Right lobe of liver (tissue), 6 donors: ENCODE measurements at regions not wholly inside any gene's neighbourhood (a gene's known extent, or its start where the extent isn't known, plus 50 kb on each side); places are given as distances from the start of the nearest gene placed in this dataset.

Source experiments
- ATAC-seq, 4 donors: fragments of 200-7000 bp; cut with Tn5 transposase; one replicate each; pipeline ENCODE4 v1.9.1; 2020; ENCODE audit warnings: mild to moderate bottlenecking in 4 of 4, moderate library complexity in 4 of 4
- DNase-seq, 3 donors: peaks; one replicate each; pipeline ENCODE4 v3.0.0-alpha.2; 2020
- H3K27ac ChIP-seq, 3 donors: fragments of 200-600 bp; one replicate each; pipeline ENCODE4 v1.8.0; 2022
- H3K27me3 ChIP-seq, 2 donors: fragments of 200-600 bp; one replicate each; pipeline ENCODE4 v1.8.0; 2022
- H3K36me3 ChIP-seq, 4 donors: fragments of 200-600 bp; sonication (generic) in 1 of 4; one replicate each; pipeline versions ENCODE4 v1.5.1 to v1.8.0; 2017 to 2022; ENCODE audit warnings: control low read depth in 1 of 4
- H3K4me1 ChIP-seq, 4 donors: fragments of 200-600 bp; sonication (generic) in 1 of 4; one replicate each; pipeline versions ENCODE4 v1.5.1 to v1.8.0; 2017 to 2022; ENCODE audit warnings: control low read depth in 1 of 4
- H3K4me3 ChIP-seq, 3 donors: fragments of 200-600 bp; one replicate each; pipeline ENCODE4 v1.8.0; 2022
- H3K9me3 ChIP-seq, 4 donors: fragments of 200-600 bp; sonication (generic) in 1 of 4; one replicate each; pipeline versions ENCODE4 v1.5.1 to v1.8.0; 2017 to 2022; ENCODE audit warnings: control low read depth in 1 of 4
- CTCF ChIP-seq, 4 donors: fragments of 200-600 bp in 3 of 4; fragments of 450-650 bp in 1 of 4; IDR thresholded peaks; one replicate each; pipeline versions ENCODE4 v1.5.1 to v1.8.0; 2016 to 2022; ENCODE audit warnings: antibody characterized with exemption in 4 of 4, mild to moderate bottlenecking in 2 of 4
- POLR2A ChIP-seq: fragments of 450-650 bp; IDR thresholded peaks from one replicate; pipeline ENCODE4 v1.6.1; 2017; ENCODE audit warnings: antibody characterized with exemption, mild to moderate bottlenecking
- WGBS: methylation state at CpG from one replicate; pipeline ENCODE4 v1.1.6; 2018; ENCODE audit warnings: low coverage, low lambda C conversion rate; ENCODE audit not compliant: insufficient coverage; ENCODE audit errors: missing lambda C conversion rate; 5-methylcytosine and 5-hydroxymethylcytosine counted together
- intact Hi-C, 2 donors: fragments of 100-400 bp; cut with DNase I; formaldehyde crosslinking; loops; one replicate each; pipeline versions ENCODE4 v1.11.2 to v1.14.1; 2022
- donor health status: DM: no; HTN: yes; CAD: no.
- donor health status: DM: no; HTN: no; CAD: no.
- donor health status: DM: no; HTN: no; CAD: no.
- donor health status: DM: no; HTN: yes; CAD: no.
- donor health status: DM: no; HTN: yes; CAD: no.

- H3K4me1 ChIP-seq, result no peaks in the 10 kb centered on the region
- ATAC-seq, result no peak
- no peak overlapping the region for H3K27ac ChIP-seq
- no peaks in the 10 kb centered on the region for H3K27me3 ChIP-seq
- DNase-seq, result no peak
- intact Hi-C loops, result no loop called here
- no peak overlapping the region for H3K4me3 ChIP-seq
- TF ChIP-seq CTCF (IDR thresholded peaks at IDR 0.05) (no peak), POLR2A (no peak)
- no peaks in the 10 kb centered on the region for H3K9me3 ChIP-seq
- no peaks in the 10 kb centered on the region for H3K36me3 ChIP-seq
These were observed 71.4 kb downstream of the TLR4 start for GRCh38 chr9:117775591-117775990.

- ATAC-seq (peak; percentile 44 to 68 (median 58)), DNase-seq (no peak)
- Histone ChIP-seq H3K27me3 (no peaks in the 10 kb centered on the region), H3K9me3 (no peaks in the 10 kb centered on the region), H3K4me1 (peaks cover 0 to 4% (median 0%) of the 10 kb centered on the region in 4 donors), H3K36me3 (no peaks in the 10 kb centered on the region), H3K4me3 (no peak overlapping the region), H3K27ac (no peak overlapping the region)
- intact Hi-C loops, result no loop called here
- TF ChIP-seq CTCF (IDR thresholded peaks at IDR 0.05) (no peak), POLR2A (no peak)
These were observed 73.6 kb downstream of the TLR4 start for GRCh38 chr9:117777823-117778222.

GRCh38 chr9:117779760-117780159 is 75.6 kb downstream of the TLR4 start:
- Histone ChIP-seq H3K4me3 (no peak overlapping the region), H3K36me3 (no peaks in the 10 kb centered on the region), H3K27me3 (no peaks in the 10 kb centered on the region), H3K4me1 (peaks cover 0 to 12% (median 0%) of the 10 kb centered on the region in 4 donors), H3K27ac (no peak overlapping the region), H3K9me3 (no peaks in the 10 kb centered on the region)
- 69% methylated on average over 3 of the region's 3 CpGs for whole genome bisulfite sequencing
- TF ChIP-seq CTCF (IDR thresholded peaks at IDR 0.05), result no peak
- no peak for TF ChIP-seq POLR2A
- DNase-seq, result no peak
- intact Hi-C loops, result no loop called here
- no peak for ATAC-seq

GRCh38 chr9:117782931-117783788 is 79.0 kb downstream of the TLR4 start:
- TF ChIP-seq CTCF (IDR thresholded peaks at IDR 0.05) (peak; percentile 79 to 85 (median 81)), POLR2A (no peak)
- ATAC-seq (peak; percentile 91 to 95 (median 94)), DNase-seq (peak; percentile 55 to 74 (median 70))
- no peaks in the 10 kb centered on the region for H3K9me3 ChIP-seq
- H3K4me3 ChIP-seq, result peak overlapping the region; percentile 22 to 62 (median 46)
- H3K36me3 ChIP-seq, result no peaks in the 10 kb centered on the region
- no peaks in the 10 kb centered on the region for H3K27me3 ChIP-seq
- 12% methylated on average over 10 of the region's 10 CpGs for WGBS
- H3K27ac ChIP-seq, result peak overlapping the region in 2 of 3 donors; percentile 5 to 14
- peaks cover 0 to 12% (median 0%) of the 10 kb centered on the region in 4 donors for H3K4me1 ChIP-seq
- intact Hi-C loops, result no loop called here
